GM12878 (cell line): ENCODE measurements at regions not wholly inside any gene's neighbourhood (a gene's known extent, or its start where the extent isn't known, plus 50 kb on each side); places are given as distances from the start of the nearest gene placed in this dataset.
"Not testable (repeated sequence)": the region's sequence is repeated elsewhere in the genome, so short reads cannot be mapped to it uniquely, and the experiment has no call there.

Experiments used
- ATAC-seq: fragments of 200-7000 bp; cut with Tn5 transposase; 3 replicates; pipeline ENCODE4 v1.9.1; 2020; ENCODE audit warnings: mild to moderate bottlenecking, moderate library complexity
- BruUV-seq: library from RNA; stranded (reverse); fragments of 400-500 nt; replicated peaks from 2 replicates; lab custom pipeline; 2021; lab: Mats Ljungman, UMichigan
- CTCF ChIA-PET: fragments of 300-600 bp; sonication (Branson Sonifier 250); formaldehyde crosslinking; extraction: SDS; loops from one replicate; lab custom pipeline; 2021; ENCODE audit warnings: inconsistent platforms; lab: Yijun Ruan, JAX
- POLR2A ChIA-PET: fragments of 350-600 bp; formaldehyde crosslinking; extraction: SDS; loops from one replicate; lab custom pipeline; 2021; ENCODE audit warnings: inconsistent platforms; lab: Charles Lee
- RAD21 ChIA-PET: fragments of 300-600 bp; sonication (Branson Sonifier 250); formaldehyde crosslinking; loops from one replicate; lab custom pipeline; 2023; ENCODE audit warnings: antibody characterized with exemption; ENCODE audit not compliant: unreplicated experiment; lab: Charles Lee
- SMC1A ChIA-PET: fragments of 300-600 bp; sonication (Branson Sonifier 250); formaldehyde crosslinking; loops from one replicate; lab custom pipeline; 2023; ENCODE audit not compliant: unreplicated experiment, uncharacterized antibody; lab: Charles Lee
- DNase-seq: peaks from one replicate; pipeline ENCODE4 v3.0.0-alpha.2; 2011; ENCODE audit warnings: low read depth, low spot score
- FAIRE-seq: peaks from 3 replicates; lab custom pipeline; 2011; peaks lifted over from hg19 to GRCh38; lab: Jason Lieb, UNC
- H2AFZ ChIP-seq: 2 replicates; pipeline ENCODE4 v1.6.0; 2011; ENCODE audit warnings: low read depth, low read length, control low read depth; ENCODE audit not compliant: control insufficient read depth
- H3K27ac ChIP-seq: 2 replicates; pipeline ENCODE4 v1.5.1; 2011; ENCODE audit warnings: control low read depth; ENCODE audit not compliant: control insufficient read depth, insufficient read depth
- H3K27me3 ChIP-seq, 2 experiments: replicated peaks in 1 of 2; 2 replicates each; pipeline versions ENCODE4 v1.6.0 to v1.6.1; 2011; ENCODE audit warnings: low read length in 1 of 2; ENCODE audit not compliant: control insufficient read depth in 2 of 2, insufficient read depth in 2 of 2
- H3K36me3 ChIP-seq, 2 experiments: 2 replicates each; pipeline ENCODE4 v1.5.1; 2011; ENCODE audit warnings: low read length in 1 of 2; ENCODE audit not compliant: control insufficient read depth in 2 of 2, insufficient read depth in 2 of 2
- H3K4me1 ChIP-seq: 2 replicates; pipeline ENCODE4 v1.6.1; 2011; ENCODE audit warnings: mild to moderate bottlenecking, low read length, moderate library complexity, mixed read lengths; ENCODE audit not compliant: control insufficient read depth, insufficient read depth
- H3K4me2 ChIP-seq: 2 replicates; pipeline ENCODE4 v1.6.0; 2011; ENCODE audit warnings: control low read depth; ENCODE audit not compliant: control insufficient read depth, insufficient read depth
- H3K4me3 ChIP-seq: fragments of 200-600 bp; sonication (generic); 2 replicates; pipeline ENCODE4 v1.5.1; 2016
- H3K79me2 ChIP-seq: 2 replicates; pipeline ENCODE4 v1.6.0; 2011; ENCODE audit warnings: low read length; ENCODE audit not compliant: control insufficient read depth, insufficient read depth
- H3K9ac ChIP-seq: 2 replicates; pipeline ENCODE4 v1.8.0; 2011; ENCODE audit warnings: low read length, control low read depth, mixed read lengths; ENCODE audit not compliant: control insufficient read depth, insufficient read depth
- H3K9me3 ChIP-seq: replicated peaks from 3 replicates; pipeline ENCODE4 v1.5.1; 2011; ENCODE audit warnings: mild to moderate bottlenecking, low read length; ENCODE audit not compliant: control insufficient read depth, insufficient read depth
- H4K20me1 ChIP-seq: 2 replicates; pipeline ENCODE4 v1.6.0; 2011; ENCODE audit not compliant: control insufficient read depth, insufficient read depth
- CREM ChIP-seq: IDR thresholded peaks from 2 replicates; pipeline ENCODE4 v1.6.1; 2014; ENCODE audit warnings: antibody characterized with exemption, low read depth
- WGBS: methylation state at CpG from one replicate; pipeline ENCODE4 v1.1.6; 2016; ENCODE audit warnings: low lambda C conversion rate; ENCODE audit not compliant: insufficient replicate concordance, insufficient coverage; ENCODE audit errors: missing lambda C conversion rate; 5-methylcytosine and 5-hydroxymethylcytosine counted together
- in situ Hi-C: fragments of 300-500 bp; cut with MboI; formaldehyde crosslinking; loops from 9 replicates; pipeline ENCODE4 v1.14.3; 2018; ENCODE audit warnings: mixed read lengths
- intact Hi-C: fragments of 100-400 bp; cut with micrococcal nuclease; formaldehyde crosslinking; loops from one replicate; pipeline ENCODE4 v1.14.2; 2022; ENCODE audit not compliant: unreplicated experiment
- TF ChIP-seq, protein P1 (sequence below), 3 experiments: IDR thresholded peaks in 2 of 3; conservative IDR thresholded peaks in 1 of 3; 2 replicates each; pipeline ENCODE4 v1.5.1; 2011; ENCODE audit warnings: low read depth in 3 of 3, low read length in 3 of 3, mild to moderate bottlenecking in 3 of 3, control low read depth in 2 of 3, moderate library complexity in 2 of 3, inconsistent platforms in 1 of 3, mixed read lengths in 1 of 3; ENCODE audit not compliant: control insufficient read depth in 2 of 3, insufficient read depth in 1 of 3; ENCODE audit errors: extremely low read depth in 1 of 3

GRCh38 chr13:90732049-90732448, 615.4 kb upstream of the MIR17HG start:
- Histone ChIP-seq H3K4me3 (no peak overlapping the region), H3K9me3 (no peaks in the 10 kb centered on the region), H3K4me2 (no peak overlapping the region), H3K27ac (no peak overlapping the region), H2AFZ (no peak overlapping the region), H3K79me2 (no peaks in the 10 kb centered on the region)
- in situ Hi-C loops (no loop called here), intact Hi-C loops (no loop called here)
- ChIA-PET RAD21 (no interaction called here), CTCF (interaction anchor here (1.0 kb wide), 1 partner anchor 135 kb away, joined by 3 read pairs; no protein-coding TSS in a partner anchor)
- ATAC-seq: no peak
- no peak for TF ChIP-seq CREM
- TF ChIP-seq, protein P1, sequence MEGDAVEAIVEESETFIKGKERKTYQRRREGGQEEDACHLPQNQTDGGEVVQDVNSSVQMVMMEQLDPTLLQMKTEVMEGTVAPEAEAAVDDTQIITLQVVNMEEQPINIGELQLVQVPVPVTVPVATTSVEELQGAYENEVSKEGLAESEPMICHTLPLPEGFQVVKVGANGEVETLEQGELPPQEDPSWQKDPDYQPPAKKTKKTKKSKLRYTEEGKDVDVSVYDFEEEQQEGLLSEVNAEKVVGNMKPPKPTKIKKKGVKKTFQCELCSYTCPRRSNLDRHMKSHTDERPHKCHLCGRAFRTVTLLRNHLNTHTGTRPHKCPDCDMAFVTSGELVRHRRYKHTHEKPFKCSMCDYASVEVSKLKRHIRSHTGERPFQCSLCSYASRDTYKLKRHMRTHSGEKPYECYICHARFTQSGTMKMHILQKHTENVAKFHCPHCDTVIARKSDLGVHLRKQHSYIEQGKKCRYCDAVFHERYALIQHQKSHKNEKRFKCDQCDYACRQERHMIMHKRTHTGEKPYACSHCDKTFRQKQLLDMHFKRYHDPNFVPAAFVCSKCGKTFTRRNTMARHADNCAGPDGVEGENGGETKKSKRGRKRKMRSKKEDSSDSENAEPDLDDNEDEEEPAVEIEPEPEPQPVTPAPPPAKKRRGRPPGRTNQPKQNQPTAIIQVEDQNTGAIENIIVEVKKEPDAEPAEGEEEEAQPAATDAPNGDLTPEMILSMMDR (IDR thresholded peaks at IDR 0.05 in 2 of 3, conservative IDR thresholded peaks at IDR 0.05 in 1 of 3; ENCODE audit: control insufficient read depth in 2 of 3, extremely low read depth in 1 of 3, insufficient read depth in 1 of 3, low read depth in 3 of 3, low read length in 3 of 3): 0 out of 6 replicates have a peak, but pooled peaks of 1 of the 3 experiments have one; percentile 5
- TF ChIP-seq, all 136 proteins: peak for 1
- ChIA-PET POLR2A (no interaction called here), SMC1A (interaction anchor here (0.6 kb wide), 1 partner anchor 134 kb away, joined by 3 read pairs; no protein-coding TSS in a partner anchor)
- H3K36me3 ChIP-seq: no peaks in the 10 kb centered on the region
- FAIRE-seq (no peak), DNase-seq (no peak)
- H3K27me3 ChIP-seq: no peaks in the 10 kb centered on the region
- no peaks in the 10 kb centered on the region for H3K4me1 ChIP-seq
- no peak overlapping the region for H3K9ac ChIP-seq
- no TSS peak for BruUV-seq
- 23% methylated on average over 2 of the region's 2 CpGs for WGBS
- H4K20me1 ChIP-seq: no peaks in the 10 kb centered on the region

DNA sequence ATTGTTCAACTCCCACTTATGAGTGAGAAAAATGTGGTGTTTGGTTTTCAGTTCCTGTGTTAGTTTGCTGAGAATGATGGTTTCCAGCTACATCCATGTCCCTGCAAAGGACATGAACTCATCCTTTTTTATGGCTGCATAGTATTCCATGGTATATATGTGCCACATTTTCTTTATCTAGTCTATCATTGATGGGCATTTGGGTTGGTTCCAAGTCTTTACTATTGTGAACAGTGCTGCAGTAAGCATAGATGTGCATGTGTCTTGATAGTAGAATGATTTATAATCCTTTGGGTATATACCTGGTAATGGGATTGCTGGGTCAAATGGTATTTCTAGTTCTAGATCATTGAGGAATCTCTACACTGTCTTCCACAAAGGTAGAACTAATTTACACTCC, 613.0 kb upstream of the MIR17HG start:
- H3K4me1 ChIP-seq, H3K9me3 ChIP-seq, H3K27me3 ChIP-seq, DNase-seq, H2AFZ ChIP-seq, RAD21 ChIA-PET, intact Hi-C loops, H3K9ac ChIP-seq, ATAC-seq, in situ Hi-C loops, SMC1A ChIA-PET, FAIRE-seq, H3K4me2 ChIP-seq, H4K20me1 ChIP-seq, POLR2A ChIA-PET, H3K36me3 ChIP-seq, BruUV-seq, H3K79me2 ChIP-seq, CTCF ChIA-PET, H3K4me3 ChIP-seq, H3K27ac ChIP-seq: not testable (repeated sequence)
